Mesenchymal stem cell (in vitro differentiated cells and primary cell): ENCODE measurements at regions not wholly inside any gene's neighbourhood (a gene's known extent, or its start where the extent isn't known, plus 50 kb on each side); places are given as distances from the start of the nearest gene placed in this dataset.

Source experiments
- DNase-seq: peaks from one replicate; pipeline ENCODE4 v3.0.0-alpha.2; 2013
- H2AFZ ChIP-seq: one replicate; pipeline ENCODE4 v1.6.1; 2013; ENCODE audit warnings: low read depth, mild to moderate bottlenecking, control low read depth, inconsistent platforms, low read length, moderate library complexity
- H2AK5ac ChIP-seq: 2 replicates; pipeline ENCODE4 v1.6.1; 2013; ENCODE audit warnings: low read length, moderate library complexity, mild to moderate bottlenecking, inconsistent platforms; ENCODE audit not compliant: severe bottlenecking
- H2BK120ac ChIP-seq: one replicate; pipeline ENCODE4 v1.6.1; 2013; ENCODE audit warnings: low read depth, mild to moderate bottlenecking, inconsistent platforms, low read length, moderate library complexity
- H2BK12ac ChIP-seq, 2 experiments: one replicate each; pipeline ENCODE4 v1.6.1; 2013; ENCODE audit warnings: inconsistent platforms in 2 of 2, low read length in 2 of 2, mild to moderate bottlenecking in 2 of 2, moderate library complexity in 2 of 2, control low read depth in 1 of 2
- H2BK15ac ChIP-seq: one replicate; pipeline ENCODE4 v1.6.1; 2013; ENCODE audit warnings: mild to moderate bottlenecking, low read depth, inconsistent platforms; ENCODE audit not compliant: poor library complexity, severe bottlenecking
- H2BK5ac ChIP-seq: 2 replicates; pipeline ENCODE4 v1.6.1; 2013; ENCODE audit warnings: low read depth, mild to moderate bottlenecking, low read length, control low read depth, inconsistent platforms; ENCODE audit not compliant: poor library complexity, severe bottlenecking
- H3K14ac ChIP-seq, 2 experiments: one replicate each; pipeline ENCODE4 v1.6.1; 2013; ENCODE audit warnings: inconsistent platforms in 2 of 2, low read length in 2 of 2, control low read depth in 1 of 2, mild to moderate bottlenecking in 1 of 2, moderate library complexity in 1 of 2
- H3K18ac ChIP-seq, 2 experiments: one replicate each; pipeline ENCODE4 v1.6.1; 2013; ENCODE audit warnings: inconsistent platforms in 2 of 2, low read length in 2 of 2, control low read depth in 1 of 2, low read depth in 1 of 2, mild to moderate bottlenecking in 1 of 2
- H3K23ac ChIP-seq, 2 experiments: one replicate each; pipeline ENCODE4 v1.6.1; 2013; ENCODE audit warnings: inconsistent platforms in 2 of 2, low read length in 2 of 2, mild to moderate bottlenecking in 2 of 2, moderate library complexity in 2 of 2, control low read depth in 1 of 2
- H3K27ac ChIP-seq: 2 replicates; pipeline ENCODE4 v1.5.1; 2013; ENCODE audit warnings: mild to moderate bottlenecking, moderate library complexity, low read length, control low read depth, inconsistent platforms; ENCODE audit not compliant: poor library complexity, severe bottlenecking
- H3K27me3 ChIP-seq, 2 experiments: 2 replicates each; pipeline versions ENCODE4 v1.6.1 to v1.7.0; 2013; ENCODE audit warnings: low read length in 2 of 2, mild to moderate bottlenecking in 2 of 2, moderate library complexity in 2 of 2, control low read depth in 1 of 2, inconsistent platforms in 1 of 2; ENCODE audit not compliant: control insufficient read depth in 1 of 2, insufficient read depth in 1 of 2
- H3K36me3 ChIP-seq, 2 experiments: 2 replicates each; pipeline versions ENCODE4 v1.6.1 to v1.7.0; 2013; ENCODE audit warnings: low read length in 2 of 2, control low read depth in 1 of 2, inconsistent platforms in 1 of 2, low read depth in 1 of 2, mild to moderate bottlenecking in 1 of 2; ENCODE audit not compliant: insufficient read depth in 2 of 2, control insufficient read depth in 1 of 2
- H3K4ac ChIP-seq, 2 experiments: one replicate each; pipeline ENCODE4 v1.6.1; 2013; ENCODE audit warnings: inconsistent platforms in 2 of 2, low read length in 2 of 2, mild to moderate bottlenecking in 2 of 2, moderate library complexity in 2 of 2, control low read depth in 1 of 2, low read depth in 1 of 2
- H3K4me1 ChIP-seq: 2 replicates; pipeline ENCODE4 v1.6.1; 2013; ENCODE audit warnings: low read depth, low read length, control low read depth; ENCODE audit not compliant: control insufficient read depth, insufficient read depth
- H3K4me2 ChIP-seq: 2 replicates; pipeline ENCODE4 v1.6.1; 2013; ENCODE audit warnings: low read length, mild to moderate bottlenecking, inconsistent platforms; ENCODE audit not compliant: poor library complexity, severe bottlenecking
- H3K4me3 ChIP-seq, 2 experiments: 2 replicates each; pipeline versions ENCODE4 v1.5.1 to v1.7.0; 2013; ENCODE audit warnings: low read length in 2 of 2, mild to moderate bottlenecking in 2 of 2, control low read depth in 1 of 2, low read depth in 1 of 2; ENCODE audit not compliant: insufficient read depth in 1 of 2
- H3K79me1 ChIP-seq: replicated peaks from 2 replicates; pipeline ENCODE4 v1.6.1; 2013; ENCODE audit warnings: mild to moderate bottlenecking, control low read depth, low read length, inconsistent platforms; ENCODE audit not compliant: poor library complexity, severe bottlenecking
- H3K9ac ChIP-seq: 2 replicates; pipeline ENCODE4 v1.7.0; 2013; ENCODE audit warnings: mild to moderate bottlenecking, low read length, moderate library complexity
- H3K9me3 ChIP-seq: 2 replicates; pipeline ENCODE4 v1.7.0; 2013; ENCODE audit warnings: mild to moderate bottlenecking, low read length; ENCODE audit not compliant: control insufficient read depth
- H4K8ac ChIP-seq: one replicate; pipeline ENCODE4 v1.6.1; 2013; ENCODE audit warnings: inconsistent platforms, mild to moderate bottlenecking, low read length, moderate library complexity
- H4K91ac ChIP-seq: one replicate; pipeline ENCODE4 v1.6.1; 2013; ENCODE audit warnings: mild to moderate bottlenecking, low read length, inconsistent platforms
- WGBS: methylation state at CpG from one replicate; pipeline ENCODE4 v1.1.7; 2013; ENCODE audit warnings: mixed read lengths; 5-methylcytosine and 5-hydroxymethylcytosine counted together

- no peak overlapping the region for H3K4me2 ChIP-seq
- no peak overlapping the region for H2AK5ac ChIP-seq
- H3K27me3 ChIP-seq: no peaks in the 10 kb centered on the region
- no peak overlapping the region for H4K91ac ChIP-seq
- H3K27ac ChIP-seq: no peak overlapping the region
- DNase-seq: no peak
- H3K9ac ChIP-seq: no peak overlapping the region
- no peak overlapping the region for H3K4ac ChIP-seq
- no peaks in the 10 kb centered on the region for H3K79me1 ChIP-seq
- H3K14ac ChIP-seq: no peak overlapping the region
- no peaks in the 10 kb centered on the region for H3K4me1 ChIP-seq
- H2BK120ac ChIP-seq: no peak overlapping the region
- H3K18ac ChIP-seq: no peak overlapping the region
- no peak overlapping the region for H2BK5ac ChIP-seq
- H3K23ac ChIP-seq: no peak overlapping the region
- H3K9me3 ChIP-seq: no peaks in the 10 kb centered on the region
- H4K8ac ChIP-seq: no peak overlapping the region
- no peaks in the 10 kb centered on the region for H3K36me3 ChIP-seq
- no peak overlapping the region for H3K4me3 ChIP-seq
- H2AFZ ChIP-seq: no peak overlapping the region
- H2BK12ac ChIP-seq: no peak overlapping the region
- H2BK15ac ChIP-seq: no peak overlapping the region
These were observed 588.1 kb upstream of the MEF2C start for GRCh38 chr5:89471115-89471514.

GRCh38 chr5:89470658-89471057 is 587.7 kb upstream of the MEF2C start:
- no CpG with 5 or more reads among the region's 1 CpG for WGBS
- no peak overlapping the region for H2BK5ac ChIP-seq
- H3K9ac ChIP-seq: no peak overlapping the region
- DNase-seq: no peak
- no peak overlapping the region for H2BK12ac ChIP-seq
- no peaks in the 10 kb centered on the region for H3K9me3 ChIP-seq
- H3K4me1 ChIP-seq: no peaks in the 10 kb centered on the region
- H3K18ac ChIP-seq: no peak overlapping the region
- H4K8ac ChIP-seq: no peak overlapping the region
- no peak overlapping the region for H2AK5ac ChIP-seq
- no peak overlapping the region for H2BK120ac ChIP-seq
- H3K27ac ChIP-seq: no peak overlapping the region
- H3K79me1 ChIP-seq: no peaks in the 10 kb centered on the region
- H2BK15ac ChIP-seq: no peak overlapping the region
- no peak overlapping the region for H3K23ac ChIP-seq
- no peaks in the 10 kb centered on the region for H3K36me3 ChIP-seq
- H2AFZ ChIP-seq: no peak overlapping the region
- H3K4me3 ChIP-seq: no peak overlapping the region
- no peak overlapping the region for H3K14ac ChIP-seq
- H3K27me3 ChIP-seq: no peaks in the 10 kb centered on the region
- no peak overlapping the region for H4K91ac ChIP-seq
- no peak overlapping the region for H3K4ac ChIP-seq
- no peak overlapping the region for H3K4me2 ChIP-seq

- no peak overlapping the region for H3K9ac ChIP-seq
- H3K36me3 ChIP-seq: no peaks in the 10 kb centered on the region
- no peak overlapping the region for H3K27ac ChIP-seq
- no peak overlapping the region for H2BK120ac ChIP-seq
- H2BK12ac ChIP-seq: no peak overlapping the region
- peak overlapping the region in 1 of 2 experiments; percentile 11 for H3K18ac ChIP-seq
- H2AFZ ChIP-seq: no peak overlapping the region
- no peak overlapping the region for H2BK5ac ChIP-seq
- H4K8ac ChIP-seq: no peak overlapping the region
- no peak overlapping the region for H3K4me2 ChIP-seq
- H3K23ac ChIP-seq: no peak overlapping the region
- H3K27me3 ChIP-seq: no peaks in the 10 kb centered on the region
- no peak overlapping the region for H4K91ac ChIP-seq
- H3K14ac ChIP-seq: no peak overlapping the region
- no peaks in the 10 kb centered on the region for H3K9me3 ChIP-seq
- H2AK5ac ChIP-seq: no peak overlapping the region
- no peak overlapping the region for H2BK15ac ChIP-seq
- DNase-seq: no peak
- H3K4me3 ChIP-seq: peak overlapping the region in 1 of 2 experiments; percentile 5
- 100% methylated on average over 1 of the region's 1 CpG for WGBS
- H3K79me1 ChIP-seq: no peaks in the 10 kb centered on the region
- H3K4ac ChIP-seq: no peak overlapping the region
- H3K4me1 ChIP-seq: no peaks in the 10 kb centered on the region
These were observed 575.3 kb upstream of the MEF2C start for GRCh38 chr5:89458332-89458656.

GRCh38 chr5:89457411-89458331 is 574.7 kb upstream of the MEF2C start:
- no peak overlapping the region for H2BK15ac ChIP-seq
- H4K91ac ChIP-seq: no peak overlapping the region
- H3K27ac ChIP-seq: no peak overlapping the region
- no peaks in the 10 kb centered on the region for H3K9me3 ChIP-seq
- H3K9ac ChIP-seq: no peak overlapping the region
- no peak overlapping the region for H2BK120ac ChIP-seq
- H3K36me3 ChIP-seq: no peaks in the 10 kb centered on the region
- no peak overlapping the region for H2AFZ ChIP-seq
- DNase-seq: peak; percentile 43
- H3K27me3 ChIP-seq: no peaks in the 10 kb centered on the region
- H3K4me3 ChIP-seq: peak overlapping the region in 1 of 2 experiments; percentile 5
- H2BK12ac ChIP-seq: no peak overlapping the region
- H3K23ac ChIP-seq: no peak overlapping the region
- no peak overlapping the region for H2AK5ac ChIP-seq
- no peak overlapping the region for H3K4ac ChIP-seq
- no peak overlapping the region for H2BK5ac ChIP-seq
- no peak overlapping the region for H3K4me2 ChIP-seq
- 79% methylated on average over 4 of the region's 6 CpGs for WGBS
- no peak overlapping the region for H3K14ac ChIP-seq
- H3K4me1 ChIP-seq: no peaks in the 10 kb centered on the region
- no peaks in the 10 kb centered on the region for H3K79me1 ChIP-seq
- peak overlapping the region; percentile 84 for H4K8ac ChIP-seq
- peak overlapping the region in 1 of 2 experiments; percentile 11 for H3K18ac ChIP-seq
